Activated naive CD4-positive, alpha-beta T cell treated with anti-CD3 and anti-CD28 coated beads, Interleukin-2, amount 10 ng/mL, durations not matched to agents 7 days and 5 days (primary cell): ENCODE measurements at regions not wholly inside any gene's neighbourhood (a gene's known extent, or its start where the extent isn't known, plus 50 kb on each side); places are given as distances from the start of the nearest gene placed in this dataset.
"Not testable (repeated sequence)": the region's sequence is repeated elsewhere in the genome, so short reads cannot be mapped to it uniquely, and the experiment has no call there.

Source experiments
- CTCF ChIA-PET: fragments of 350-600 bp; sonication (Branson Sonifier 250); formaldehyde crosslinking; loops from one replicate; lab custom pipeline; 2021; ENCODE audit warnings: antibody characterized with exemption; lab: Charles Lee
- DNase-seq: peaks from one replicate; pipeline ENCODE4 v3.0.0-alpha.2; 2020
- H3K27ac Mint-ChIP-seq: one replicate; pipeline ENCODE4 v1.8.0; 2021; ENCODE audit warnings: mild to moderate bottlenecking, moderate library complexity, mixed read lengths
- H3K27me3 Mint-ChIP-seq: one replicate; pipeline ENCODE4 v1.8.0; 2021; ENCODE audit warnings: mild to moderate bottlenecking, mixed read lengths
- H3K36me3 Mint-ChIP-seq: one replicate; pipeline ENCODE4 v1.8.0; 2021; ENCODE audit warnings: mixed read lengths
- H3K4me1 Mint-ChIP-seq: one replicate; pipeline ENCODE4 v1.8.0; 2021; ENCODE audit warnings: mixed read lengths
- H3K4me3 Mint-ChIP-seq: one replicate; pipeline ENCODE4 v1.8.0; 2021; ENCODE audit warnings: mild to moderate bottlenecking, moderate library complexity, mixed read lengths
- H3K9me3 Mint-ChIP-seq: one replicate; pipeline ENCODE4 v1.8.0; 2021; ENCODE audit warnings: mixed read lengths

DNA sequence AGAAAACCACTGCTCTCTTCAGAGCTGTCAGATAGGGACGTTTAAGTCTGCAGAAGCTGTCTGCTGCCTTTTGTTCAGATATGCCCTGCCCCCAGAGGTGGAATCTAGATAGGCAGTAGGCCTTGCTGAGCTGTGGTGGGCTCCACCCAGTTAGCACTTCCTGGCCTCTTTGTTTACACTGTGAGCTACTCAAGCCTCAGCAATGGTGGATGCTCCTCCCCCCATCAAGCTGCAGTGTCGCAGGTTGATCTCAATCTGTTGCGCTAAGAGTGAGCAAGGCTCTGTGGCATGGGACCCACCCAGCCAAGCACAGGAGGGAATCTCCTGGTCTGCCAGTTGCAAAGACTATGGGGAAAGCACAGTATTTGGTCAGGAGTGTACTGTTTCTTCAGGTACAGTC lies 59.2 kb upstream of the ZNF641 start:
- peak; percentile 70 for DNase-seq
- H3K9me3 Mint-ChIP-seq, result peaks cover 23% of the 10 kb centered on the region
- H3K4me3 Mint-ChIP-seq, H3K27me3 Mint-ChIP-seq, H3K36me3 Mint-ChIP-seq, CTCF ChIA-PET: not testable (repeated sequence)
- peak overlapping the region; percentile 76 for H3K27ac Mint-ChIP-seq
- peaks cover 15% of the 10 kb centered on the region for H3K4me1 Mint-ChIP-seq

DNA sequence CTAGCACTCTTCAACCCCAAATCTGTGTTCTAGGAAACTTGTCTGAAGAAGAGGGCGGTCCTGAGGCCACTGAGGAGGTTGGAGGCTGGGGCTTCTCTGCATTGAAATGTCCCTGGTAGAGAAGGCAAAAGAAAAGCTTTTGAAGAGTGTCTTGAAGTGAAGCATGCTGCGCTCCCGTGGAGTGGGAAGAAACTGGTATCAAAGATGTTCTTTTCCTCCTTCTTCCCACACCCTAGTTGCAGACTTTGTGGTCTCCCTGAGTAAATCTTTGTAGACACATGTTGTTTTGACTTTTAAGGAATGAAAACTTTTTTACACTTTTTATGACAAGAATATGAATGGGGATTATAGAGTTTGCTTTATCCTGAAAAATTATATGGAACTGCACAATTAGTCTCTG lies 59.0 kb upstream of the ANP32D start:
- no peak for DNase-seq
- H3K4me3 Mint-ChIP-seq, result no peak overlapping the region
- H3K27ac Mint-ChIP-seq, result no peak overlapping the region
- peaks cover 15% of the 10 kb centered on the region for H3K4me1 Mint-ChIP-seq
- peaks cover 13% of the 10 kb centered on the region for H3K9me3 Mint-ChIP-seq
- CTCF ChIA-PET, result no interaction called here
- peaks cover 6% of the 10 kb centered on the region for H3K36me3 Mint-ChIP-seq
- peaks cover 11% of the 10 kb centered on the region for H3K27me3 Mint-ChIP-seq

DNA sequence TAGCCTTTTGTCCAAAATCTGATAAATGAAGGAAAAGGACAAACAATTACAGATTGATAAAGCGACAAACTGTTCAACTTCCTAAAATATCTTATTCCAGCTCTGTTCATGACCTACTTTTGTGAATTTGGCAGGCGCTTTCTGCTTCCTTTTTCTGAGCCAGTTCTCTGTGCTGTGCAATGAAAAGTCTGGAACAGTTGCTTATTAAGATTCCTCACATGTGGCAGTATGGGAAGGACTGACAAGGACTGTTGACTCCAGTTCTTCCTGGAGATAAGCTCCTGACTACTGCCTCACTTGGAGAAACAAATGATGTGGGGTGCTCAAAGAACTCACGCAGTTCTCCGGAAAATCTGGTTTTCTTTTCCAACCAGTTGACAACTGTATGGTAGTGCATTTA lies 58.3 kb upstream of the ANP32D start:
- CTCF ChIA-PET, result no interaction called here
- Mint-ChIP-seq H3K4me1 (peaks cover 15% of the 10 kb centered on the region), H3K27ac (no peak overlapping the region), H3K9me3 (peaks cover 11% of the 10 kb centered on the region), H3K4me3 (no peak overlapping the region), H3K27me3 (peaks cover 10% of the 10 kb centered on the region), H3K36me3 (peaks cover 6% of the 10 kb centered on the region)
- no peak for DNase-seq

DNA sequence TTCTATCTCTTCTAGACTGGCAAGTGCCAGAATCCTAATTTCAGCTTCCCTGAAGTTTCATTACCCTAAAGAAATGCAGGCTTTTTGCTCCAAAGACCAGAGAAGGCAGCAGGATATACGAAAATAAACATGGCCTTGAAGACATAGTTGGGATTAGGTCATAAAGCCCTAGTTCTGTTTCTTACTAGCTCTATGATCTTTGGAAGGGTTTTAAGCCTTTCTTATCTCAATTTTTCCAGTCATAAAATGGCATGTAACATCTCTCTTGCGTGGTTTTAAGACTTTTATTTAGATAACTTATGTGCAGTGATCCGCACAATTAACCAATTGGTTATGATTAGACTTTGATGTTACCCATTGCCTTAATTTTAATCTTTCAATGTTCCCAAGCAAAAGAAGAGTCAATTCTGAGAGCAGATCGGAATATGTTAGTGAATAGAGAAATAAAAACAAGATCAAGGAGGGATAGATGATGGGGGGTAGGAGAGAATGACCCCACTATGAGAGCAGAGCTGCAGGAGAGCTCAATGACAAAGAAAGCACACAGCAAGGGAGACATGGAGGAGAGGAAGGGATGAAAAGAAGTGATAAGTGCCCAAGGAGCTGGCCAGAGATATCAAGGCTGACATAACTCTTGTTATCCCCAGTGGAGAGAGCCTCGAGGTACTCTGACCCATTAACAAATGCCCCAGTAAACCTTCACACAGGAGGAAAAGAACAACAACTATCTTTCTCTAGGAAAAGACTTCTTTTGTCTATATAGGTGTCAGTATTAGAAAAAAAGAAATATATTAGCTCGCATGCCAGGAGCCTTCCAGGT lies 53.0 kb upstream of the ANP32D start:
- H3K27ac Mint-ChIP-seq, result no peak overlapping the region
- no peaks in the 10 kb centered on the region for H3K9me3 Mint-ChIP-seq
- no peaks in the 10 kb centered on the region for H3K36me3 Mint-ChIP-seq
- H3K4me3 Mint-ChIP-seq, result no peak overlapping the region
- no peak for DNase-seq
- no peaks in the 10 kb centered on the region for H3K4me1 Mint-ChIP-seq
- peaks cover 4% of the 10 kb centered on the region for H3K27me3 Mint-ChIP-seq
- CTCF ChIA-PET, result no interaction called here

DNA sequence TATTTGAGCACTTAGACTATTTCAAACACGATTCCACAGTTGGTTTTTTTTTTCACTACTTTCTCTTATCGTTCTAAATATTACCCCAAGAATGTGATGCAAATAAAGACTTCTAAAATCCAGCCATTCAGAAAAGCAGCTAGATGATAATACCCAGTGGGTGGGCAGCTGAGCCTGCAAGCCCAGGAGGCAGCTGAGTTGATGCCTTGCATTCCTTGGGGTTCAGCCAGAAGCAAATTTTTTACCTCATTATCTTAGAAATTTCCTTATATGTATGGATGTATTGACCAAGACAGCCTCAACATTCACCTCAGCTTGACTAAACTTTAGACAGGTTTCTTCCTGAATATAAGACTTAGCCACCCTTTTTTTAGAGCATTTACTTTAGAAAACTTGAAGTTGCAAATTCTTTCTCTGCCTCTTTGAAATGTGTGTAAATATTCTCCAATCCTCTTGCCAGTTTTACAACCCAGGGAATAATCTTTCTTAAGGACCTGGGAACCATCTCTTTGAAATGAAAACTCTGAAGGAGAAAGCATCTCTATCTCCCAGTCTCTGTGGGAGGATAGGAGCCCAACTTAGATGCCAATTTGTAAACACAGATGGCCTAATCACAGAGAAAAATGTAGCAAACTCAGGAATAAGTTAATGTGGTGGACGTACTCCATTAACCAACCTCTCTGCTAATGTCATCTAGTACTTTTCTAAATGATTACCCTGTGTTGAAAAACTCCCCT lies 52.2 kb upstream of the ANP32D start:
- Mint-ChIP-seq H3K9me3 (no peaks in the 10 kb centered on the region), H3K27ac (no peak overlapping the region), H3K4me3 (no peak overlapping the region), H3K27me3 (peaks cover 4% of the 10 kb centered on the region), H3K36me3 (no peaks in the 10 kb centered on the region), H3K4me1 (no peaks in the 10 kb centered on the region)
- DNase-seq, result no peak
- CTCF ChIA-PET, result no interaction called here

DNA sequence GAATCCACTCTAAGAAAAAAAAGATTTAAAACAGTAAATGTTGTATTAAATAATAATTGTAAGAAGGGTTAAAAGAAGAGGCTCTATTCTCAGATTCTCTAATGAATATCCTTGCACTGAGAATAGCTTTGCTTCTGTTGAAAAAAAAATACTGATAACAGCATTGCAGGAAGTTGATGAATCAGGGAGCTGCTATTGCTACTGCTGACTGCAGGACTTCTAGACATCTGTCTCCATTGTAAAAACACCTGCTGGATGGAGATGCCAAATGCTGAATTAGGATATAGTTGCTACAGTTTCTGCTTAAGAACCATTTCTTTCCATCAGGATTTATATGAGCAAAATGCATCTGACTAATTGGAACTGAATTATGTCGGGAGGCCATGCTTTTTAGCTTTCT lies 50.3 kb upstream of the ANP32D start:
- Mint-ChIP-seq H3K4me1 (no peaks in the 10 kb centered on the region), H3K4me3 (no peak overlapping the region), H3K27ac (no peak overlapping the region)

More for the DNA sequence above, 50.3 kb upstream of the ANP32D start:
- H3K27me3 Mint-ChIP-seq, result no peaks in the 10 kb centered on the region
- no peak for DNase-seq
- CTCF ChIA-PET, result no interaction called here
- peaks cover under 1% of the 10 kb centered on the region for H3K9me3 Mint-ChIP-seq
- H3K36me3 Mint-ChIP-seq, result no peaks in the 10 kb centered on the region
